Activated CD4-positive, alpha-beta T cell treated with anti-CD3 and anti-CD28 coated beads, Interleukin-2, amount 50 U/mL, for 48 hours (primary cell): ENCODE measurements at regions not wholly inside any gene's neighbourhood (a gene's known extent, or its start where the extent isn't known, plus 50 kb on each side); places are given as distances from the start of the nearest gene placed in this dataset.
"Not testable (repeated sequence)": the region's sequence is repeated elsewhere in the genome, so short reads cannot be mapped to it uniquely, and the experiment has no call there.

ENCODE experiments used
- DNase-seq, 2 experiments: peaks; one replicate each; pipeline ENCODE4 v3.0.0-alpha.2; 2020

GRCh38 chr14:51351997-51352396, 112.0 kb downstream of the TMX1 start:
- DNase-seq = no peak

DNA sequence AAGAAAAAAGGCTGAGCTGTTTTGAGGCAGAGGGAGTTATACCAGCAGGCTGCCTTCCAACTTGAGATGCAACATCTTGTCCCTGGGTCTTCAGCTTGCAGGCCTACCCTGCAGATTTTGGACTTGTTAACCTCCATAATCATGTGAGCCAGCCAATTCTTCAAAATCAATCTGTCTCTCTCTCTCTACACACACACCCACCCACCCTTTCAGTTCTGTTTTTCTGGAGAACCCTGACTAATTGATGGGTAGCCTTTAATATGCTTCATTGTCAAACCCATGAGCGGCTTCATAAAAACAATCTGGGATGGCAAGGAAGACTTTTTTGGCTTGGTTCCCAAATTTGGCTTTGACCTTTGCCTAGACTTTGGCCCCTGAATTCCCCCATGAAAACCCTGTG, 113.9 kb downstream of the TMX1 start:
- DNase-seq = no peak

GRCh38 chr14:51354846-51355245, 114.8 kb downstream of the TMX1 start:
- no peak for DNase-seq

GRCh38 chr14:51356381-51356780, 116.3 kb downstream of the TMX1 start:
- DNase-seq = no peak

GRCh38 chr14:51357250-51357649, 117.2 kb downstream of the TMX1 start:
- DNase-seq = no peak

DNA sequence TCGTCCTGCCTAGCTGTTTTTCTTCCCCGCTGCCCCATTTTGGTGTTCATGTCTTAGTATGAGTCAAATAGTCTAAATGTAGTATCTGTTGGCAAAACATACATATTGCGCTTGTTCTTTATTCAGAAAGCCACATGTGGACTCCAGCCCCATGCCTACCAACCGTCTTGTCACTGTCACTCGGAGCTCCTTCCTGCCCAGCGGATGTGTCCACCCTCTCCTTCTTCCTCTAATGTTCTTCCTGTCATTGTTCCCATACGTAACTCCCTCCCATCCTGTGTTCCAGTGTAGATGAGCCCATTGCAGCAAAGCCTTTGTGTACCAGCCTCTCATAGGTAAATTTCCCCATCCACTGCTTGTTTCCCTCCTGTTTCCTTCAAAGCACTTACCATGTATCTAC, 120.5 kb downstream of the TMX1 start:
- DNase-seq = no peak

DNA sequence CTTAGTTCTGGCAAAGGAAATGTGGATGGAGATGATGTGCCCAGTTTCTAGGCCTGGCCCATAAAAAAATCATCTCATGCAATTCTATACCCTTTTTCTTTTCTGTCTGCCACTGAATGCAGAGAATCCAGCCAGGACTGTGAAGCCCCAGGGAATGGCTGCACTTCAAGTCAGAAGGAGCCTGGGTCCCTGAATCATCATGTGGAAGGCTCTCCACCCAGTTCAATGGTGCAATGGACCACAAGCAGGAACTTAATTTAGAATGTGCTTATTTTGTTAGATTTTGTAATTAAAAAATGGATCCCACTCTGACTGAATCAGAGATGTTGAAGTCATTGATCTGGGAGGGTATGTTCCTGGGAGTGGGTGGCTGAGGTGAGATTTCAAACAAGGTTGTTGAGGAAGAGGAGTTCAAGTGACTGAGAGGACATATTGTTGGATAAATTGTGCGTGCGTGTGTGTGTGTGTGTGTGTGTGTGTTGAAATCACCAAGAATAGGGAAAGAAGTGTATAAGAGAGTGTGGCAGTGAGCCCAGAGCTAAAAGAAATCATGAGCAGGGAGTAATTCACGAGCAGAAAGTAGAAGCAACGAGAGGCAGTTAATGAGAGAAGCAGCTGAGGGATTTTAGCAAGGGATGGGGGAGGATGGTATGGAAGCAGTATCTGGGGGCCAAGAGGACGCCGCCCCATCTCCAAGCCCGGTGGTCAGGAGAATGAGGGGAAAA, 125.4 kb downstream of the TMX1 start:
- no peak for DNase-seq

DNA sequence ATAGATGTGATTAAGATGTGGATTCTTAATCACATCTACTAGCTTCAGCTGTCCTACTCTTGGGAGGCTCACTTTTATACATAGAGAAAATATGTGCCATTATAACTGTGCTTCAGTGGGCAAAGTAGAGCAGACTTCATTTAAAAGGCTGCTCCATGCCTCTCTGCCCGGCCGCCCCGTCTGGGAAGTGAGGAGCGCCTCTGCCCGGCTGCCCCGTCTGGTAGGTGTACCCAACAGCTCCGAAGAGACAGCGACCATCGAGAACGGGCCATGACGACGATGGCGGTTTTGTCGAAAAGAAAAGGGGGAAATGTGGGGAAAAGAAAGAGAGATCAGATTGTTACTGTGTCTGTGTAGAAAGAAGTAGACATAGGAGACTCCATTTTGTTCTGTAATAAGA, 126.4 kb downstream of the TMX1 start:
- not testable (repeated sequence) for DNase-seq

- not testable (repeated sequence) for DNase-seq
Measured at GRCh38 chr14:51366866-51367599, 127.0 kb downstream of the TMX1 start.

- DNase-seq = no peak
Measured at GRCh38 chr14:51367600-51367931, 127.5 kb downstream of the TMX1 start.

- no peak for DNase-seq
Measured at GRCh38 chr14:51368721-51369163, 128.7 kb downstream of the TMX1 start.

GRCh38 chr14:51369814-51370213, 129.8 kb downstream of the TMX1 start:
- DNase-seq = peak; percentile 12 to 20

- DNase-seq = no peak
Measured at GRCh38 chr14:51370758-51371386, 130.8 kb downstream of the TMX1 start.

GRCh38 chr14:51377186-51377585, 137.1 kb downstream of the TMX1 start:
- DNase-seq = not testable (repeated sequence)

DNA sequence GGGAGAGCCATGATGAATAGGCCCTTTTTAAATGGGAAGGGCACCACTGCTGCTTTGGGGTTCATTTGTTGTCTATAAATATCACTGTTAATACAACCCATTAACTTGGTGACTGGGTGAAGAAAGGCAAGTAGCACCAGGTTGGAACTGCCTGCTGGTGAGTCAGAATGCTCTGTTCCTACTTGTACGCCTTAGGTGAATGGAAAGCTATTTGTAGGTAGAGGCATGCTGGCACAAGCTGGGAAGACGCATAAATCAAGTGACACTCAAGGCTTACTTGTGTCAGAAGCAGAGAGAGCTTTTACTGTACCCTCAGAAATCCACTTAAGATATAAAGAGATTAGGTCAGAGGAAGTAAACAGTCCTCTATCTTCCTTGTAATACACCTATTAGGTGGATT, 142.5 kb downstream of the TMX1 start:
- no peak for DNase-seq

- DNase-seq = no peak
Measured at GRCh38 chr14:51386411-51386810, 146.4 kb downstream of the TMX1 start.

DNA sequence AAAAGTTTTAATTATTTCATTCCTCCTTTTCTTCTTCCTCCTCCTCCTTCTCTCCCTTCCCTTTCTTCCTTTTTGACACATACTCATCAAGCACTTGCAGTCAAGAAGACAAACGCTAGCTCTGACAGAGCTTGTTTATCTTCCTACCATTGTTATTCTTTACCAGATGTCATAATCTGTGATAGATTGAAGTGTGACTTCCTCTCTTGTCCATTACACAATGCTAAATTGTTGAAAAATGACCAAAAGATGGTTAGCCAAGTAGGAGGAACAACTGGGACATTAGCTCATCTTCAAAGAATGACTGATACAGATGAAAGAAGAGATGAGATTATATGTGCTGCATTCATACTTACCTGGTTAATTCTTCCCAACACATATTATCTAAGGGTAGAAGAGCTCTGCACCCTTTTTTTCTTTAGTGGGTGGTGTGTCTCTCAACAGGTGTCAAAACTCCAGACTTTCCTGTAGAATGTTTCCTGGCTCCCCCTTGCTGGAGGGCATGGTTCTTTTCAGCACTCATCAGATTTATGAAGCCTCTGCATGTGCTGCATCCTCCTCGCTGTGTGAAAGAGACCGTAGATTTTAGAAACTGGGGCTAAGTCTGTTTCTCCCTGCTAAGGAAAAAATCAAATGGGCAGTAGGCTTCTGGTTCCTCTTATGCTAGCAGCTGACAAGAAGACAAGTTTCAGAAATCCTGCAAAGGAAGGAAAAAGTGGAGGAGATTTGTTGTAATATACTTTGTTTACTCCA, 147.1 kb downstream of the TMX1 start:
- no peak for DNase-seq

DNA sequence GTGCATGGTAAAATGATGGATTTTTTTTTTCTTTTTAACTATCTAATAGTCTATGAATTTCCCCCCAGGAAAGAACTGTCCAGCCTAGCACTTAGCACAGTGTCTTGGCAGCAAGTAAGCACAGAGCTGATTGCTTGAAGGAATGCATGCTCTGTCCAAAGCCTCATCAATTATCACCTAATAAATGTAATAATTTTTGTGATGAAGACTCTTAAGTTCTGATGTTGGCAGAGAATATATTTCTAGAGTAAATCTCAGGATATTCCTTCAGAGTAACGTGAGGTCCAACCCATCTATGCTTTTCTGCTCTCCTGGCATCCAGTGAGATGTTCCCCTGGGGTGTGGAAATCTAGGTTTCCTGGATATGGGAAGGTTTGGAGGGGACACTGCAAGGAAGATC, 152.4 kb downstream of the TMX1 start:
- no peak for DNase-seq

DNA sequence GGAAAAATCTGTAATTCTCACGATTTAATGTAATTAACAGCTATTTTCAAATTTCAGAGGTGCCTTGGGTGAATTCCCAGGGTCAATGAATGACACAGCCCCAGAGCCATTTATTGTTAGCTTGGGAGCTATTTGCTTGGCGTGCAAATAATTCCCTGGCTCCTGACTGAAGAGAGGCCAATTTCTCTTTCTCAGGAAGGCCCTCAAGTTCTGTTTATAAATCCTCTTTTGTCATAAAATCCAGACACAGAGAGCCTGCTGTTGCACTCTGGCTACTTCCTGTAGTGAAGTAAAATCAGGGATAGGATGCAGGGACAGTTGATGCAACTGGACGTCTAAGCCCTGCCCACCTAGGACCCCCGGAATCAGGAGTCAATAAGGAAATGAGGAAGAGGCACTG, 154.3 kb downstream of the TMX1 start:
- no peak for DNase-seq

GRCh38 chr14:51394804-51395203, 154.8 kb downstream of the TMX1 start:
- no peak for DNase-seq

DNA sequence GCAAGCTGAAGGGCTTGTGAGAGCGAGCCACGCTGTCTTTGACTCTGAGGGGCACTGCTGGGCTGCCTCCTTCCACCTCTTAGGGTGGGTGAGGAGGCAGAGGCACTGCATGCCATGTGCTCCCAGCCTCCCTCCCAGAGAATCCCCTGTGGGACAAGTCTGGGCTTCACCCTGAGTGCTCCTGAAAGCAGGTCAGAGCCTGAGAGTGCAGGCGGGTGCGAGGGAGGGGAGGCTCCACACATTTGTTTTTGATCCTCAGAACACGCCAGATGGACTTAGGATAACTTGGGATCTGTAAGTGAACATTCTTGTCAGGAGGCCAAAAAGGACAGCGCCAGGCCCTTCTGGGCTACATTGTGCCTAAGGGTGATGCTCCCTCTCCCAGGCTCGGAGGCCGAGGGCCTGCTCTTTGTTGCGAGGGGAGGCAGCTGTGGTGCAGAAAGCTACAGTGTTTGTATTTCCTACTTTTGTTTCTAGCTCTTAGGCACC, 155.4 kb downstream of the TMX1 start:
- no peak for DNase-seq

DNA sequence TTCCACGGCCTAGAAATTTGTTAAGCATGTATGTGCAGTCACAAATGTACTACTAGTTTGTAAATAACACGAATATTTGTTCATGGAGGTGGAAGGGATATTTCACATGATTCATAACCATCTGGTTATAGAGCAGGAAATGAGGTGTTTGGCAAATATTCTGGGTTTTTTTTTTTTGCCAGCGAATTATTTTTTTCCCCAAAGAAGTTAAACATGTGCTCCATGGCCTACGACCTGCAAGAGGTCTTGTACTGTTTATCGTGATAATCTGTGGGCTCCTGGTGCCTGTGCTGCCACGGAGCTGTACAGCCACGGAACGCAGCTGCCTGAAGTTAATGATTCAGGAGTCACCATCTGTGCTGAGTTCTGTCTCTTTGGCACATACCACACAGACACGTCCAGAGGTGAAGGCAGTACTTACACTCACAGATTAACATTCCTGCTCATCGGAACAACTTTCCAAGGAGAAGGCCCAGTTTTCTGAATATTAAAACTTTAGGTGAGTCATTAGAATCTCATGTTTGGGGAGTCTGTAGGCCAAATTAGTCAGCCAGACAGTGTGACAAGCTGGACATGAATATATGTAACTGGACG, 156.3 kb downstream of the TMX1 start:
- DNase-seq = no peak

- no peak for DNase-seq
Measured at GRCh38 chr14:51398898-51399297, 158.9 kb downstream of the TMX1 start.
